ENCODE measurements at regions not wholly inside any gene's neighbourhood (a gene's known extent, or its start where the extent isn't known, plus 50 kb on each side); places are given as distances from the start of the nearest gene placed in this dataset.

GRCh38 chr12:131527092-131527491 is 183.8 kb upstream of the SFSWAP start:
- no peak for DNase-seq
- Histone ChIP-seq H3K56ac (ENCODE audit: extremely low read depth, insufficient read depth, low read length) (no peak overlapping the region), H3K9ac (ENCODE audit: low read depth, low read length) (no peak overlapping the region), H3K79me1 (ENCODE audit: low read depth in 1 of 2, low read length in 2 of 2) (no peaks in the 10 kb centered on the region), H4K8ac (ENCODE audit: low read depth in 2 of 2, low read length in 2 of 2) (no peak overlapping the region), H3K36me3 (ENCODE audit: control insufficient read depth, insufficient read depth, low read length) (no peaks in the 10 kb centered on the region), H3K23ac (ENCODE audit: low read depth, low read length) (no peak overlapping the region), H2AK9ac (replicated peaks; ENCODE audit: low read depth, low read length, poor library complexity) (no peak overlapping the region), H3K4me2 (ENCODE audit: low read depth, low read length) (no peak overlapping the region), H2BK20ac (ENCODE audit: low read depth, low read length) (no peak overlapping the region), H3K4me3 (ENCODE audit: insufficient read depth, low read depth, low read length) (no peak overlapping the region), H3K27ac (ENCODE audit: insufficient read depth, low read length) (no peak overlapping the region), H3K4me1 (ENCODE audit: control insufficient read depth, insufficient read depth, low read length) (no peaks in the 10 kb centered on the region), H2BK5ac (ENCODE audit: low read depth, low read length, poor library complexity, severe bottlenecking) (no peak overlapping the region), H3K4ac (ENCODE audit: low read depth, low read length) (no peak overlapping the region), H3K9me3 (ENCODE audit: control insufficient read depth, insufficient read depth, low read length) (peaks cover 27% of the 10 kb centered on the region), H2BK15ac (ENCODE audit: low read depth, low read length) (no peak overlapping the region), H3K9me1 (ENCODE audit: insufficient read depth, low read length) (no peaks in the 10 kb centered on the region), H2AFZ (replicated peaks; ENCODE audit: low read length, poor library complexity) (no peak overlapping the region), H3K18ac (ENCODE audit: low read depth, low read length) (no peak overlapping the region), H2AK5ac (ENCODE audit: low read depth, low read length) (no peak overlapping the region), H4K20me1 (ENCODE audit: insufficient read depth, low read length) (no peaks in the 10 kb centered on the region), H3K14ac (replicated peaks; ENCODE audit: low read depth, low read length) (no peak overlapping the region), H2BK120ac (ENCODE audit: low read depth, low read length) (no peak overlapping the region), H4K91ac (ENCODE audit: insufficient read depth, low read depth, low read length) (no peak overlapping the region), H3K27me3 (ENCODE audit: control insufficient read depth, insufficient read depth, low read length) (no peaks in the 10 kb centered on the region), H4K5ac (ENCODE audit: low read depth, low read length) (no peak overlapping the region)
- intact Hi-C loops (cut with micrococcal nuclease) (no loop called here), in situ Hi-C loops (cut with MboI; ENCODE audit: low sequenced_read_pairs) (no loop called here), dilution Hi-C loops (cut with HindIII; ENCODE audit: low sequenced_read_pairs, unreplicated experiment) (no loop called here)
- no peak for ATAC-seq (ENCODE audit: low read depth)
- ChIA-PET POLR2A (ENCODE audit: unreplicated experiment) (no interaction called here), CTCF (no interaction called here)
- BruUV-seq (replicated peaks), result no TSS peak
- TF ChIP-seq RCOR1 (IDR thresholded peaks at IDR 0.05; ENCODE audit: insufficient replicate concordance, low read length), result no peak
- TF ChIP-seq ELK1 (IDR thresholded peaks at IDR 0.05; ENCODE audit: borderline replicate concordance, low read depth, low read length), result no peak
- no peak for TF ChIP-seq CTCF (conservative IDR thresholded peaks at IDR 0.05; ENCODE audit: low read depth, low read length)
- no peak for TF ChIP-seq MAFK (IDR thresholded peaks at IDR 0.05; ENCODE audit: low read depth, low read length)
- no peak for TF ChIP-seq BHLHE40 (IDR thresholded peaks at IDR 0.05; ENCODE audit: low read depth, low read length)
- TF ChIP-seq MAZ (IDR thresholded peaks at IDR 0.05; ENCODE audit: borderline replicate concordance, low read depth, low read length), result no peak
- no peak for TF ChIP-seq CEBPB (IDR thresholded peaks at IDR 0.05; ENCODE audit: low read depth, low read length)
- TF ChIP-seq SMC3 (IDR thresholded peaks at IDR 0.05; ENCODE audit: low read depth, low read length), result no peak
- TF ChIP-seq USF2 (IDR thresholded peaks at IDR 0.05; ENCODE audit: low read depth, low read length), result no peak
- no peak for TF ChIP-seq FOS (IDR thresholded peaks at IDR 0.05; ENCODE audit: low read depth, low read length)
- TF ChIP-seq POLR2A (IDR thresholded peaks at IDR 0.05; ENCODE audit: low read depth, low read length), result no peak
- no peak for TF ChIP-seq RFX5 (IDR thresholded peaks at IDR 0.05; ENCODE audit: low read depth, low read length)
- TF ChIP-seq NFE2L2 (IDR thresholded peaks at IDR 0.05; ENCODE audit: low read depth, low read length), result no peak
- TF ChIP-seq RAD21 (IDR thresholded peaks at IDR 0.05; ENCODE audit: low read length), result no peak
- TF ChIP-seq MXI1 (IDR thresholded peaks at IDR 0.05; ENCODE audit: borderline replicate concordance, low read depth, low read length), result no peak
- no peak for TF ChIP-seq CHD1 (IDR thresholded peaks at IDR 0.05; ENCODE audit: low read depth, low read length)
- 44% methylated on average over 6 of the region's 11 CpGs; no CpG with 5 or more reads in 1 of the 2 experiments for WGBS, 2 experiments (ENCODE audit: extremely low coverage in 2 of 2, insufficient read length in 1 of 2)

Measured in IMR-90 (cell line).